ENCODE measurements at regions not wholly inside any gene's neighbourhood (a gene's known extent, or its start where the extent isn't known, plus 50 kb on each side); places are given as distances from the start of the nearest gene placed in this dataset.
A peak's percentile ranks its signal among the peaks of the same experiment; 100 is the strongest.
"Not testable (repeated sequence)": the region's sequence is repeated elsewhere in the genome, so short reads cannot be mapped to it uniquely, and the experiment has no call there.

DNA sequence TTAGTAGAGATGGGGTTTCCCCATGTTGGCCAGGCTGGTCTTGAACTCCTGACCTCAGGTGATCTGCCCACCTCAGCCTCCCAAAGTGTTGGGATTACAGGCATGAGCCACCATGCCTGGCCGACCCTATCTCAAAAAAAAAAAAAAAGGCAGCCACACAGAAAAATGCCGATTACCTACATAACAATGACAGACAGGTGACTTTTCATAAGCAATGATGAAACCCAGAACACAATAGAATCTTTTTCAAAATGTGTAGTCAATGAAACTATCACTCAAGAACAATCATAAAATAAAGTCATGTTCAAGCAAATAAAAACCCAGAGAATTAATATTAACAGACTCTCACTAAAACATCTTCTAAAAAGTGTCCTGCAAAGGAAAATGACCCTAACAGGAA, 135.6 kb upstream of the MVB12B start:
- DNase-seq: not testable (repeated sequence)

DNA sequence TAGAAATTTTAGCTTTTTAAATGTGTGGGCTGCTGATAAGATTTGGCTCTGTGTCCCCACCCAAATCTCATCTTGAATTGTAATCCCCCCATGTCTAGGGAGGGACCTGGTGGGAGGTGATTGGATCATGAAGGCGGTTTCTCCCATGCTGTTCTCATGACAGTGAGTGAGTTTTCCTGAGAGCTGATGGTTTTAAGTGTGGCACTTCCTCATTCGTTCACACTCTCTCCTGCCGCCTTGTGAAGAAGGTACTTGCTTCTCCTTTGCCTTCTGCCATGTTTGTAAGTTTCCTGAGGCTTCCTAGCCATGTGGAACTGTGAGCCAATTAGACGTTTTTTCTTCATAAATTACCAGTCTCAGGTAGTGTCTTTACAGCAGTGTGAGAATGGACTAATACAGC, 127.8 kb upstream of the MVB12B start:
- DNase-seq: no peak

DNA sequence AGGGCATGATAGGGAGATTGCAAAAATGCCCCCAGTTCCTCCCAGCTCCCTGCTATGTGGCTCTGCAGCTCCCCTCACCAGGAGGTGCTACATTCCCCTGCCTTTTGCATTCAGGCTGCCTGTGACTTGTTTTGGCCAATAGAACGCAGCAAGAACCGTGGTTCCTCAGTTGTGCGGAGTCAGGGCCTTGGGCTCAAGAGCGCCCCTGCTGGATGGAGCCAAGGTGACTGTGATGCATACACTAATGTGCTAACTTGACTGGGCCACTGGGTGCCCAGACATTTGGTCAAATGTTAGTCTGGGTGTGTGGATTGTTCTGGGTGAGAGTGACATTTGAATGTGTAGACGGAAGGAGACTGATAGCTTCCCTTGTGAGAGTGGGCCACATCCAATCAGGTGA, 123.3 kb upstream of the MVB12B start:
- no peak for DNase-seq

DNA sequence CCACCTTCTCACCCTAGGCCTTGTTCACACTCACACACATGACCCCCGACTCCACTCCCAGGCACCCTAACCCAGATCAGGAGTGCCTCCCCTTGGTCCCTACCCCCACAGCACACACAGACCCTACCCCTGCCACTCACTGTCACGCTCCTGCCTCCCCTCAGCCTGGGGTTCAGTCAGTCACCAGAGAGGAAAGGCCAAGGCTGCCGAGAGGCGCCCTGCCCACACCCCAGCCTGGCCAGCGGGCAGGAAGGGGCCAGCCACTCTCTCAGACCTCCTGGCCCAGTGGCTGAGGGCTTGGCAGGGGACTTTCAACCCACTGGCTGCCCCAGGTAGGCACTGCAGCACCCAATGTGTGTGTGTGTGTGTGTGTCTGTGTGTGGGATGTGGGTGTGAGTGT, 122.4 kb upstream of the MVB12B start:
- DNase-seq: no peak

DNA sequence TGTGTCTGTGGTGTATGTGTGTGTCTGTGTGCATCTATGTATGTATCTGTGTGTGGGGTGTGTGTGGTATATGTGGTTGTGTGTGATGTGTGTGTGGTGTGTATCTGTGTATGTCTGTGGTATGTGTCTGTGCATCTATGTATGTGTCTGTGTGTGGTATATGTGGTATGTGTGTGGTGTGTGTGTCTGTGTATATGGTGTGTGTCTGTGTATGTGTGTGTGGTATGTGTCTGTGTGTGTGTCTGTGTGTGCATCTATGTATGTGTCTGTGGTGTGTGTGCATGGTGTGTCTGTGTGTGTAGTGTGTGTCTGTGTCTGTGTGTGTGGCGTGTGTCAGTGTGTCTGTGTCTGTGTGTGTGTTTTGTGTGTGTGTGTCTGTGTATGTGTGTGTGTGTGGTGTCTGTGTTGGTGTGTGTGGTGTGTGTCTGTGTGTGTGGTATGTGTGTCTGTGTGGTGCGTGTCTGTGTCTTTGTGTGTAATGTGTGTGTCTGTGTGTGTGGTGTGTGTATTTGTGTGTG, 121.9 kb upstream of the MVB12B start:
- DNase-seq: no peak

DNA sequence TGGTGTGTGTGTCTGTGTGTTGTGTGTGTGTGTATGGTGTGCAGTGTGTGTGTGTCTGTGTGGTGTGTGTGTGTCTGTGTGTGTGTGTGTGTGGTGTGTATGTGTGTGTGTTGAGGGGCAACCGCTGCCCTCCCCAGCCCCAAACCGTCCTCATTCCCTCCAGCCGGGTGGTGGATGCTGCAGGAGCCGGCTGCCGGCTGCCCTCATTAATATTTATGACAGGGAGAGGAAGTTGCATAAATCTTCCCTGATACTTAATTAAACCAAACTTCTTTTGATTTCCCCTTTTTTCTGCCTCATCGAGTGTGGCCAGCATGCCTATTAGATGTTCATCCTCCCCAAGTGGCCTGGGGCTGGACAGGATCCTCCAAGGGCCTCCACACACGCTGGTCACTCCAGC, 121.4 kb upstream of the MVB12B start:
- no peak for DNase-seq

DNA sequence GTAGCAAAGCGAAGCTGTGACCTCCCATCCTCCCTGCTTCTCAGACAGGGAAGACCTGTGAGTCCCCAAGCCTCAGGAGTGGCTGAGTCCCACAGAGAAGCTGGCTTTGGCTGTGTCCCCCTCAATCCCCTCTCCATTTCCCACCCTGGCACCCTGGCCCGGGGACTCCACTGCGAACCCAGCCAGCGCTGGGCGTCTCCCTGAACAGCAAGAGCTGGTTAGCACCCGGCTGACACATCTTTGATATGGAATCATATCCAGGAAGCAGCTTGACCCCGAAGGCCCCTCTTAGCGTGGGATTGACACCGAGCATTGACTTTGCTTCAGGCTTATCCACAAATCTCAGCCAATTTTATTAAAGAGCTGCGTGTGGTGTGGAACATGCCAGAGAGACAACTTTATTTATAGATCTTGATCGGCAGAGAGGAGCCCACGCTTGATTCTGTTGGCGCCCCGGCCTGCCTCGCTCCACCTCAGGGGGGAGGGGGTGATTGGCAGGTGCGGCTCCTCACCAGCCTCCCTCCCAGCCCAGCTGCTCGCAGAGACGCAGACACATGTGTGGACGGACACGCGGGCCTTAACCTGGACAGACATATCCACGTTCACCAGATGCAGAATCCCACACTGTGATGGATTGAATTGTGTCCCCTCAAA, 120.7 kb upstream of the MVB12B start:
- no peak for DNase-seq

DNA sequence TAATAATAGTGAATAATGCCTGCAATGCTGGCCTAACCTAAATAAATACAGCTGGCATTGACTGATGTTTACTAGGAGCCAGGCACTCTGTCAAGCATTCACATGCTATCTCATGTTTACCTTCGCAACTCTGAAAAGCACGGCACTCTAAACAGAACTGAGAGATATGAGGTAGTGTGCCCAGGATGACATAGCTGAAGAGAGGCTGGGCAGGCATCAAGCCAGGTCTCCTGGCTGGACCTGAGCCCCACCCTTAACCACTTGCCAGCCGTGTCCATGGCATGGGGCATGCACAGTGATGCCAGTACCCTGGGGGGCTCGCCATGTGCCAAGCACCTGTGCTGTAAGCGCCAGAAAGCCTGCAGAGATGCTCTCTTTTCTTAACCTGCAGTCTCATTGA, 119.4 kb upstream of the MVB12B start:
- peak in 1 of 14 donors; percentile 11 for DNase-seq

DNA sequence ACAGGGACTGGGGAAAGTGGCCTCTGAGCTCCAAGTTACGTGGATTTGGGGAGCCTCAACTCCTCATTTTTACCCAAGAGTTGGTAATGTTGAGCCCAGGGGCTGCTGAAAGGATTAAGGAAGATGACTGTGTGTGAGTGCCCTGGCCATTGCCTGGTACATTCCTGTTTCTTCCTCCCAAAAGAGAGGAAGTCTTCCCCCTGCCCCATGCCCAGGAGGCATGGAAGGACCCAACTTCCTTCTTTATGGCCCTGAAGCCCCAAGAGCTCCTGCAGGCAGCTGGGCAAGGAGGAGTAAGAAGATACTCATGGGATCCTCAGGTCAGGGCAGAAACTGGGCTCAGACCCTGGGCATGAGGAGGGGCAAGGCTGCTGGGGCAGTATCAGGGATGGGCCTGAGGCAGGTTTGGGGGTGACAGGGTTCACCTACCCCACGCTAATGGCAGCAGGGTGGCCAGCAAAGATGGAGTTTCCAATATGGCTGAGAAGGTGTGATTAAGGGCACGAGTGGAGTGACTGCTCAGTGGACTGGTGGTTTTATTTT, 118.3 kb upstream of the MVB12B start:
- DNase-seq: no peak

DNA sequence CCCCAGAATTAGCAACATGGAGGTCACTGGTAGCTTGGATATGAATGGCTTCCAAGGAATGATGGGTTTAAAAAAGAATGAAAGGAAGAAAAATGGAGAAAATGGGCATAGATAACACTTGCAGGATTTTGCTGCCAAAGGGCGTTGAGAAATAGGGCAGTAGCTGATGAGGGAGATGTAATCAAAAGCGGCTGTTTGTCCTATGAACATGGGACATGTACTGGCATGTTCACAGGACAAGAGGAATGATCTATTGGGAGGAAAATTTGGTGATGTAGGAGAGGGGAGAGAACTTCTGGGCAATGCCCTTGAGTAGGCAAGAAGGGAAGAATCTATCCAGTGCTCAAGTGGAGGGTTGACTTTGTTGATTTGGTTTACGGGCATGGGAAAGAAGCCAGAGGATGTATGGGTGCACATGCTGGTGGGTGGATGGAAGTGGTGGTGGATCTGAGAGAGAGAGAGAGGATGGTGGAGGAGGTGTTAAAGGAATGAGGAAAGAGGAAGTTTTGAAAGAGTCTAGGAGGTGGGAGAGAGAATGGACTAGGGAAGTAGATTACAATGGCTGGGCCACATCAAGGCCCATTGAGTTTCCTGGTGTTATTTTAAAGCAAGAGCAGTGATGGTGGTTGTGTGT, 115.1 kb upstream of the MVB12B start:
- no peak for DNase-seq

DNA sequence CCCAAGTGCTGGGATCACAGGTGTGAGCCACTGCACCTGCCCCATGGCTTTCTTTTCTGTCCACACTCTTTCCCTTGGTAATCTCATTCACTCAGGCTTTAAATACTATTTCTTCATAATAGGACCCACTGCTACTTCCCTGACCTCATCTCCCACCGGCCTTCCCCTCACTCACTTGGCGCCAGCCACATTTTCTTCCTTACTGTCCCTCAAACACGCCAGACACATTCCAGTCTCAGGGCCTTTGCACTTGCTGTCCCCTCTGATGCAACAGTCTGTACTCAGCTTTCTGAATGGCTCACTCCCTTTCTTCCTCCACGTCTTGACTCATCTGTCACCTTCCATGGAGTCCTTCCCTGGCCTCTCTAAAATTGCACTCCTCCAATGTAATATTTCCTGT, 111.1 kb upstream of the MVB12B start:
- DNase-seq: no peak

DNA sequence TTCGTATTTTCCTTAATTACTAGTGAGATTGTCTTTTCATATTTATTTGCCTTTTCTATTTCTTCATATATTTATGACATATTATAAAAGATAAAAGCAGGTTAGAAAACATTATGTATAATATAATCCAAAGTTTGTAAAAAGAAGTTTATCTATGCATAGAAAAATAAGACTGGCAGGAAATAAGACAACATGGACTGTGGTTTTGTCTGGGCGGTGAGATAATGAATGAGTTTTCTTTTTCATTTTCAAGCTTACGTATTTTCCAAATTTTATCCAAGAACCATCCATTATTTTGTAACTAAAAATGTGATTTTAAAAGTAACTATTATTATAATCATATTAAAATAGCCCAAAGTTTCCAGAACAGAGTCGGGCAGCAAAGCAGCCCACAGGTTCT, 109.8 kb upstream of the MVB12B start:
- DNase-seq: no peak

DNA sequence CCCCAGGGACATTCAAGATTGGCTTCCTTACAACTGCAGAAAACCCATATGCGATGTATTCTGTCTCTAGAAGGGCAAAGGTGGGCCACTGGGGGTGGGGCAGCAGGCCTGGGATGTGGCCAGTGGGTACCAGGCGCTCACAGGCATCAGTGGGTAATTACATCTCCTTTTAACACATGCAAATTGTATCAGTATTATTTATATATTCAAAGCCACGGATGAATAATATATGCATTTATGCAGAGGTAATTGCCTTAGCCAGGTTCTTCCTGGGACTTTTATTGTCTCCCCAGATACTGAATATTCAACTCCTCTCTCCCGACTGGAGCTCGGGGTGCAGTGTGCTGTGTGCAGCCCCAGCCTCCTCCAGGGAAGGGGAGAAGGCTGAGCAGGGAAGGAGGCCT, 109.4 kb upstream of the MVB12B start:
- no peak for DNase-seq

DNA sequence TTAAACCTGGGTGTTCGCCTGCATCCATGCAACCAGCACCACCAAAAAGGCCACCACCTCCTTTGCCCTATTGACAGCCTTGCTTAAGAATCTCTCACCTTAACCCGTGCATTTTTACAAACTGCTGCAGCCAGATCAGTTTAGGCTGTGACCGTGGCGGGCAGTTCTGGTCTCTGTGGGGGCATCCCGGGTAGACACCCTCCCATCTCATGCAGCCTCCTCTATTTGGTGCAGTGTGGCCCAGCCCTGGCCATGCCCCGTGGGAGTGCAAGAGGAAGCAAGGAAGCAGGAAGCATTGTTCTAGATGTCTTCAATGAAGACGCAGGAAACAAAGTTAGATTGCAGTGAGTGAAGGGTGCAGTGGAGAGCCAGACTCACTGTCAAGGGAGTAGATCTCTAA, 108.8 kb upstream of the MVB12B start:
- no peak for DNase-seq

DNA sequence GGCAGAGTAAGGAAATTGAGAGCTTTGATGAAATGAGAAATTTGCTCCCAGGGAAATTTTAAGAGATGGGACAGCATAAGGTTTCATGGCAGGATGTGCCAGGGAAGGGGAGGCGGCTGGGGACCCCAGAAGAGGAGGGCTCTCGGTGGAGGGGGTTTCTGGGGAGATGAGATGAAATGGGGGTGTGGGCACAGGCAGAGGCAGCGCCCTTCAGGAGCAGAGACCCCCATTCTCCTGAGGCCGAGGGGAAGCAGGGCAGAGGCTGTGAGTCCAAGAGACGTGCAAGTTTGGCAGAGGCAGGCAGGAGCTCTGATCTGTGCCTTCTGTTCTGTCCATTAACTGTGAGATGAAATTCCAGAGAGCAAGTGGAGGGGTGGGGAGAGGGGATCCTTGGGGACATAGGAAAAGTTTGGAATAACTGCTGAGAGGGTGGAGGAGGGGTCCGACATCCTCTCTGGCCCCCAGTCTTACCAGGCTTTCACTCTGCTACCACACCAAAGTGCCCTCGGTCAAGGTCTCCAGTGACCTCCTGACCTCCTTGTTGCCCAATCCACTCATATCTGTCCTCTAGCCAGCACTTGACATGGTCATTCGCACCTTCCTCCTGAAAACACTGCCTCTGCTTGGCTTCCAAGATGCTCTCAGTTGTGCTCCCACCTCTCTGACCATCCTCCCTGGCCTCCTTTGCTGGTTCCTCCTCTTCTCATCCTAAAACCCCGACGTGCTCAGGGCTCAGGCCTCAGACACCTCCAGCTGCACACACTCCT, 108.1 kb upstream of the MVB12B start:
- no peak for DNase-seq

DNA sequence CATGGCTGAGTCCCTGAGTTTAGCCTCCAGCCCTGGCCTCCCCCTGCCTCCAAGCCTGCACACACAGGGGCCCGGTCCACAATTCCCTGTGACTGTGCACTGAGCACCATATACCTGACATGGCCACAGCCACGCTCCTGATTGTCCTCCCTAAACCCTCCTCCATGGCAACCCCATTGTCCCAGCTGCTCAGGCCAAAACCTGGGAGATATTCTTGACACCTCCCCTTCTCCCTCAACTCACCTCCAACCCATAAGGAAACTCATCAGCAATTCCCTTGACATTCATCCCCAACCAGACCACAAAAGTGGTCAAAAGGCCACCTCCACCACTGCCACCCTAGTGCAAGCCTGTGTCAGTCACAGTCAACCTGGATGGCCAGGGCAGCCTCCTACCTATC, 107.5 kb upstream of the MVB12B start:
- DNase-seq: no peak

DNA sequence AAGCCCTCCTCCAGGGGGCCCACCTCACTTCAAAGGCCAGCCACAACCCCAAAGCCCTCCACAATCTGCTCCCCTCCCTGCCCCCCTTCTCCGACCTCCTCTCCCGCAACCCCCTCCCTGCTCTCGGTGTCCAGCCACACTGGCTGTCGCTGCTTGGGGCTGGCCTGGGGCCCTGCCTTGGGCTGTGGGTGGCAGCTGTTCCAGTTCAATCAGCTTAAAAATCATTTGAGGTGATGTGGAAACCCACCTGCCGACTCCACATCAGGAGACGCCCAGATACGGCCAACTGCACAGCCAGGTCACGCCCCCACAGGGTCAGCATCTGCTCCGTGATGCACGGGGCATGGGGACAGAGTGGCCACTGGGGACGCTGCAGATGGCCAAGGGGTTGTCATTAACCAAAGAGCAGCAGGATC, 107.0 kb upstream of the MVB12B start:
- no peak for DNase-seq

DNA sequence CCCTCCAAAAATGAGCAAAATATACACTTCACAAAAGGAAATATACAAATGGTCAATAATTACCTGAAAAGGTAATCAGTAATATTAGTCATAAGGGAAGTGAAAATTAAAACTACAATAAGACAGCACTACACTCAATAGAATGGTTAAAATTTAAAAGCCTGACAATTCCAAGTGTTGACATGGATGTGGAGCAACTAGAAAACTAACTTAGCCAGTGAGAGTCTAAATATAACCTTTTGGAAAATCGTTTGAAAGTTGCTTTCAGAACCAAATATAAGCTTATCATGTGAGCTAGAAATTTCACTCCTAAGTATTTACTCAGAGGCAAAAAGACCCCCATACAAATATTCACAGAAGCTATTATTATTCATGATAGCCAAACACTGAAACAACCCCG, 105.1 kb upstream of the MVB12B start:
- DNase-seq: no peak

DNA sequence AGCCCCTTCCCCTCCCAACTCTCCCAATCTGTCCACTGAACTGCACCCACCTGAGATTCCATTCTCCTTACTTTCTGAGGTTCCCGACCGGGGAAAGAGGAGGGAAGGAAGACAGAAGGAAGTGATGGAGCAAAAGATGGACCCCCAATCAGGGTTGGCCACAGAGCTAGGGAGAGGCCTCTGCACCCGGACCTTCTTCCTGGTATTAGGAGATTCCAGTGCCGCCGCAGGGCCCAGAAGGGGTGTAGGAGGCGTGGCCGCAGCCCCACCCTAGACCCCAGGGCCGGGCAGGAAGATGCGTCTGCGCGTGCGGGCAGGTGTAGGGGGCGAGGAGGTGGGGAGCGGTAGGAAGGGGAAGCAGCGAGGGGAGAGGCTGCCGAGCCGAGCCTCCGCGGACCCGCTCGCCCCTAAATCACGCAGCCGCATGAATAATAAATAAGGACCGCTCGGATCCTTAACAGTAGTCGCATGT, 104.2 kb upstream of the MVB12B start:
- DNase-seq: no peak

DNA sequence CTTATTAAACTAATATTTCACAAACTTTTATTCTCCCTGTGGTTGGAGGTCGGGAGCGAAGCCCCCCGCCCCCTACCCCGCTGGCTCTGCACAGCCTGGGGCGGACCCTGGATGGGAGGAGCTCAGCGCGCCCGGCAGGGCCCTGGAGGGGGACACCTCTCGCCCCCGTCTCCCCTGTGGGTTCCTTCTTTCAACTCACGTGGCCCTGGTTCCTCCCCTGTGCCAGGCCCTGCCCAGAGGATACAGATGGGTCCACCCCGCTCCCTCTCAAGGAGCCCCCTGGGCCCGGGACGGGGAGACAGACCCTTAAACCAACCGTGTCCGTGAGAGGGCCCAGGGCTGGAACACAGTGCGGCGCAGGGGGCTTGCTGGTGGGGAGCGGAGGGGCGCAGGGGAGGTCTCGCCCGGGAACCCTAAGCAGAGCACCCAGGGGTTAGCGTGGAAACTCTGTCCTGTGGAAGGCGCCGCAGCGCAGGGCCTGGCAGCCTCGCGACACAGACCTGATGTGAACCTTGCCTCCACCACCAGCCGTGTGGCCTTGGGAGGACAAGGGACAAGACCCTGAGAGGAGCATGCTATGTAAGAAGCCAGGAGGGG, 103.7 kb upstream of the MVB12B start:
- no peak for DNase-seq

DNA sequence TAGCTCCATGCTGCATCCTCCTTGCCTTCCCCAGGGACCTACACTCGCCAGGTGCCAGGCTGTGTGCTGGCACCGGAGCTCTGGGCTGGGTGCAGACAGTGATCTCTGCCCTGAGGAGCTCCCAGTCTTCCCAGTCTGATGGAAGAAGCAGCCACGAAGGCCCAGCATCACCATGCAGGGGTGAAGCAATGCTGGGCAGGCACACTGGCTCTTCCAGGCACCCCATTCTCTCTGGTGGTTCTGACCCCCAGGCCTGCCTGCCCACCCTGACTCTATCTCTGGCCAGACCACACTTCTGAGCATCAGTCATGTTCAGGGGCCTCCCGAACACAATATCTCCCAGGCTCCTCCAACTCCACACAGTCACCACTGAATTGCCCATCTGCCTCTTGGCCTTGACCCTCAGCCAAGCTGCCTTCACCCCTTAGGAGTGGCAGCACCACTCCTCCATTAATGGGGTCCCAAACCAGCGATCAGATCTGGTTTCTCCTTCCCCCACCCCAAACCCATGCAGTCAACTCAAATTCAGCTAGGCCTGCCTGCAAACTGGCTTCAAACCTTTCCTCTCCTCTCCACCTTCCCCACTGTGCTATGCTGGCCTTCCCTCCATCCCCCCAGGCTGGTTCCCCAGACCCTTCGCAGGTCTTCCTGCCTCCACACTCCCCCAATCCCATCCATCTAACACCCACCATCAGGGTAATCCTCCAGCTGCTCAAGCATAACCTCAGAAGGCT, 102.7 kb upstream of the MVB12B start:
- no peak for DNase-seq
